ENCODE measurements at regions not wholly inside any gene's neighbourhood (a gene's known extent, or its start where the extent isn't known, plus 50 kb on each side); places are given as distances from the start of the nearest gene placed in this dataset.

GRCh38 chr3:14283092-14283812 lies 104.6 kb downstream of the LSM3 start:
- H3K4me3 ChIP-seq (ENCODE audit: control insufficient read depth, low read depth, low read length): no peak overlapping the region
- TF ChIP-seq CTCF (conservative IDR thresholded peaks at IDR 0.05; ENCODE audit: control insufficient read depth, insufficient read depth, low read depth, low read length): no peak
- DNase-seq (ENCODE audit: low read depth): no peak

GRCh38 chr3:14283813-14284438 lies 105.3 kb downstream of the LSM3 start:
- H3K4me3 ChIP-seq (ENCODE audit: control insufficient read depth, low read depth, low read length): no peak overlapping the region
- no peak for TF ChIP-seq CTCF (conservative IDR thresholded peaks at IDR 0.05; ENCODE audit: control insufficient read depth, insufficient read depth, low read depth, low read length)
- peak; percentile 16 for DNase-seq (ENCODE audit: low read depth)

- H3K4me3 ChIP-seq (ENCODE audit: control insufficient read depth, low read depth, low read length): no peak overlapping the region
- no peak for DNase-seq (ENCODE audit: low read depth)
- no peak for TF ChIP-seq CTCF (conservative IDR thresholded peaks at IDR 0.05; ENCODE audit: control insufficient read depth, insufficient read depth, low read depth, low read length)
Measured at GRCh38 chr3:14284694-14285547, 106.3 kb downstream of the LSM3 start.

- no peak overlapping the region for H3K4me3 ChIP-seq (ENCODE audit: control insufficient read depth, low read depth, low read length)
- no peak for TF ChIP-seq CTCF (conservative IDR thresholded peaks at IDR 0.05; ENCODE audit: control insufficient read depth, insufficient read depth, low read depth, low read length)
- no peak for DNase-seq (ENCODE audit: low read depth)
Measured at GRCh38 chr3:14285548-14285925, 106.9 kb downstream of the LSM3 start.

GRCh38 chr3:14286887-14287500 lies 108.4 kb downstream of the LSM3 start:
- no peak overlapping the region for H3K4me3 ChIP-seq (ENCODE audit: control insufficient read depth, low read depth, low read length)
- no peak for DNase-seq (ENCODE audit: low read depth)
- no peak for TF ChIP-seq CTCF (conservative IDR thresholded peaks at IDR 0.05; ENCODE audit: control insufficient read depth, insufficient read depth, low read depth, low read length)

- H3K4me3 ChIP-seq (ENCODE audit: control insufficient read depth, low read depth, low read length): no peak overlapping the region
- no peak for TF ChIP-seq CTCF (conservative IDR thresholded peaks at IDR 0.05; ENCODE audit: control insufficient read depth, insufficient read depth, low read depth, low read length)
- no peak for DNase-seq (ENCODE audit: low read depth)
Measured at GRCh38 chr3:14288177-14288788, 109.7 kb downstream of the LSM3 start.
